Mesendoderm (in vitro differentiated cells): ENCODE measurements at regions not wholly inside any gene's neighbourhood (a gene's known extent, or its start where the extent isn't known, plus 50 kb on each side); places are given as distances from the start of the nearest gene placed in this dataset.

Experiments used
- DNase-seq: peaks from one replicate; pipeline ENCODE4 v3.0.0; 2013
- H2AK5ac ChIP-seq: 2 replicates; pipeline ENCODE4 v1.6.1; 2013; ENCODE audit warnings: low read length, inconsistent platforms
- H2BK120ac ChIP-seq: 2 replicates; pipeline ENCODE4 v1.6.1; 2013; ENCODE audit warnings: low read depth, mild to moderate bottlenecking, low read length, moderate library complexity, mixed read lengths
- H2BK15ac ChIP-seq: replicated peaks from 2 replicates; pipeline ENCODE4 v1.6.1; 2013; ENCODE audit warnings: low read depth, mild to moderate bottlenecking, moderate library complexity
- H2BK5ac ChIP-seq: 2 replicates; pipeline ENCODE4 v1.6.1; 2013; ENCODE audit warnings: low read length, inconsistent platforms
- H3K18ac ChIP-seq: 2 replicates; pipeline ENCODE4 v1.6.1; 2013; ENCODE audit warnings: mild to moderate bottlenecking, low read length, mixed read lengths
- H3K23ac ChIP-seq: one replicate; pipeline ENCODE4 v1.6.1; 2013; ENCODE audit warnings: low read length
- H3K27ac ChIP-seq: 2 replicates; pipeline ENCODE4 v1.5.1; 2013; ENCODE audit warnings: low read depth, mild to moderate bottlenecking, inconsistent platforms, low read length, moderate library complexity
- H3K27me3 ChIP-seq: 2 replicates; pipeline ENCODE4 v1.6.1; 2013; ENCODE audit warnings: low read length, control low read depth, mild to moderate bottlenecking, inconsistent platforms; ENCODE audit not compliant: insufficient read depth, poor library complexity
- H3K36me3 ChIP-seq: 2 replicates; pipeline ENCODE4 v1.6.1; 2013; ENCODE audit warnings: low read length, inconsistent platforms; ENCODE audit not compliant: control insufficient read depth, insufficient read depth
- H3K4ac ChIP-seq: one replicate; pipeline ENCODE4 v1.6.1; 2013; ENCODE audit warnings: low read depth, mild to moderate bottlenecking, low read length, moderate library complexity
- H3K4me1 ChIP-seq: 2 replicates; pipeline ENCODE4 v1.6.1; 2013; ENCODE audit warnings: low read depth, low read length, inconsistent platforms; ENCODE audit not compliant: control insufficient read depth
- H3K4me2 ChIP-seq: 2 replicates; pipeline ENCODE4 v1.6.1; 2013; ENCODE audit warnings: low read length
- H3K4me3 ChIP-seq: 2 replicates; pipeline ENCODE4 v1.5.1; 2013; ENCODE audit warnings: mild to moderate bottlenecking, low read length
- H3K56ac ChIP-seq: one replicate; pipeline ENCODE4 v1.6.1; 2013; ENCODE audit warnings: low read length
- H3K79me1 ChIP-seq: 2 replicates; pipeline ENCODE4 v1.6.1; 2013; ENCODE audit warnings: low read length, inconsistent platforms
- H3K79me2 ChIP-seq: 2 replicates; pipeline ENCODE4 v1.6.1; 2013; ENCODE audit warnings: mild to moderate bottlenecking, low read length; ENCODE audit not compliant: control insufficient read depth, insufficient read depth
- H3K9ac ChIP-seq: 2 replicates; pipeline ENCODE4 v1.6.1; 2013; ENCODE audit warnings: low read length, inconsistent platforms
- H4K5ac ChIP-seq: one replicate; pipeline ENCODE4 v1.6.1; 2013; ENCODE audit warnings: low read length
- H4K8ac ChIP-seq: one replicate; pipeline ENCODE4 v1.6.1; 2013; ENCODE audit warnings: low read depth, mild to moderate bottlenecking, control low read depth, low read length, moderate library complexity
- WGBS: extraction: QIAGEN DNeasy Blood & Tissue Kit; methylation state at CpG from one replicate; pipeline ENCODE4 v1.1.7; 2013; ENCODE audit warnings: low lambda C conversion rate, missing lambda C conversion rate; ENCODE audit not compliant: insufficient coverage; ENCODE audit errors: extremely low coverage; 5-methylcytosine and 5-hydroxymethylcytosine counted together

- no CpG with 5 or more reads among the region's 1 CpG for WGBS
- H4K5ac ChIP-seq, result no peak overlapping the region
- no peak overlapping the region for H3K18ac ChIP-seq
- H3K79me1 ChIP-seq, result no peaks in the 10 kb centered on the region
- no peaks in the 10 kb centered on the region for H3K27me3 ChIP-seq
- H2AK5ac ChIP-seq, result no peak overlapping the region
- H3K4me1 ChIP-seq, result no peaks in the 10 kb centered on the region
- H2BK15ac ChIP-seq, result no peak overlapping the region
- no peak overlapping the region for H3K4me3 ChIP-seq
- no peaks in the 10 kb centered on the region for H3K36me3 ChIP-seq
- no peak overlapping the region for H3K4me2 ChIP-seq
- no peak overlapping the region for H3K56ac ChIP-seq
- H3K79me2 ChIP-seq, result no peaks in the 10 kb centered on the region
- no peak overlapping the region for H2BK5ac ChIP-seq
- no peak overlapping the region for H3K9ac ChIP-seq
- H2BK120ac ChIP-seq, result no peak overlapping the region
- no peak for DNase-seq
- no peak overlapping the region for H4K8ac ChIP-seq
- H3K4ac ChIP-seq, result no peak overlapping the region
- no peak overlapping the region for H3K23ac ChIP-seq
- H3K27ac ChIP-seq, result no peak overlapping the region
These were observed 219.2 kb downstream of the ENC1 start for GRCh38 chr5:74421377-74421776.

GRCh38 chr5:74420947-74421346, 219.6 kb downstream of the ENC1 start:
- Histone ChIP-seq H3K79me2 (no peaks in the 10 kb centered on the region), H3K23ac (no peak overlapping the region), H2BK5ac (no peak overlapping the region), H4K5ac (no peak overlapping the region), H3K27ac (no peak overlapping the region), H3K18ac (no peak overlapping the region), H3K36me3 (no peaks in the 10 kb centered on the region), H3K79me1 (no peaks in the 10 kb centered on the region), H2AK5ac (no peak overlapping the region), H3K4me1 (no peaks in the 10 kb centered on the region), H3K4me3 (no peak overlapping the region), H2BK120ac (no peak overlapping the region), H2BK15ac (no peak overlapping the region), H3K56ac (no peak overlapping the region), H4K8ac (no peak overlapping the region), H3K4me2 (no peak overlapping the region), H3K9ac (no peak overlapping the region), H3K27me3 (no peaks in the 10 kb centered on the region), H3K4ac (no peak overlapping the region)
- WGBS, result no CpG with 5 or more reads among the region's 1 CpG
- no peak for DNase-seq

- Histone ChIP-seq H3K27me3 (no peaks in the 10 kb centered on the region), H3K23ac (no peak overlapping the region), H3K79me1 (no peaks in the 10 kb centered on the region), H3K36me3 (no peaks in the 10 kb centered on the region), H3K4me2 (no peak overlapping the region), H3K4me3 (no peak overlapping the region), H3K9ac (no peak overlapping the region), H3K79me2 (no peaks in the 10 kb centered on the region), H2BK15ac (no peak overlapping the region), H2AK5ac (no peak overlapping the region), H4K8ac (no peak overlapping the region), H3K4ac (no peak overlapping the region), H3K18ac (no peak overlapping the region), H3K56ac (no peak overlapping the region), H2BK120ac (no peak overlapping the region), H2BK5ac (no peak overlapping the region), H4K5ac (no peak overlapping the region), H3K4me1 (peaks cover 2% of the 10 kb centered on the region), H3K27ac (no peak overlapping the region)
- WGBS, result no CpG with 5 or more reads among the region's 3 CpGs
- DNase-seq, result no peak
These were observed 220.3 kb downstream of the ENC1 start for GRCh38 chr5:74420220-74420619.

- Histone ChIP-seq H2BK5ac (no peak overlapping the region), H4K8ac (no peak overlapping the region), H3K18ac (no peak overlapping the region), H2BK15ac (peak overlapping the region; percentile 27), H3K23ac (no peak overlapping the region), H3K9ac (no peak overlapping the region), H3K4me1 (peaks cover 2% of the 10 kb centered on the region), H3K56ac (no peak overlapping the region), H3K4me3 (no peak overlapping the region), H2BK120ac (no peak overlapping the region), H3K27ac (no peak overlapping the region), H3K79me2 (no peaks in the 10 kb centered on the region), H3K79me1 (no peaks in the 10 kb centered on the region), H3K4me2 (no peak overlapping the region), H2AK5ac (no peak overlapping the region), H3K4ac (no peak overlapping the region), H4K5ac (no peak overlapping the region), H3K36me3 (no peaks in the 10 kb centered on the region), H3K27me3 (no peaks in the 10 kb centered on the region)
- no CpG with 5 or more reads among the region's 4 CpGs for WGBS
- DNase-seq, result no peak
These were observed 221.1 kb downstream of the ENC1 start for GRCh38 chr5:74419468-74419867.

- H3K4ac ChIP-seq, result no peak overlapping the region
- H3K4me3 ChIP-seq, result no peak overlapping the region
- no peak overlapping the region for H3K18ac ChIP-seq
- no peak overlapping the region for H4K8ac ChIP-seq
- peaks cover 2% of the 10 kb centered on the region for H3K4me1 ChIP-seq
- H3K4me2 ChIP-seq, result no peak overlapping the region
- no peak overlapping the region for H2BK15ac ChIP-seq
- H3K79me1 ChIP-seq, result no peaks in the 10 kb centered on the region
- no peak overlapping the region for H2BK5ac ChIP-seq
- no peak overlapping the region for H3K56ac ChIP-seq
- H2AK5ac ChIP-seq, result no peak overlapping the region
- no peaks in the 10 kb centered on the region for H3K27me3 ChIP-seq
- H3K23ac ChIP-seq, result no peak overlapping the region
- H3K79me2 ChIP-seq, result no peaks in the 10 kb centered on the region
- no peak overlapping the region for H2BK120ac ChIP-seq
- no peak for DNase-seq
- H3K36me3 ChIP-seq, result no peaks in the 10 kb centered on the region
- H3K27ac ChIP-seq, result no peak overlapping the region
- no peak overlapping the region for H3K9ac ChIP-seq
- WGBS, result no CpG with 5 or more reads among the region's 2 CpGs
- H4K5ac ChIP-seq, result no peak overlapping the region
These were observed 221.8 kb downstream of the ENC1 start for GRCh38 chr5:74418709-74419108.

GRCh38 chr5:74418261-74418660, 222.3 kb downstream of the ENC1 start:
- H2BK15ac ChIP-seq, result no peak overlapping the region
- H3K23ac ChIP-seq, result no peak overlapping the region
- peaks cover 2% of the 10 kb centered on the region for H3K4me1 ChIP-seq
- no peak overlapping the region for H3K4ac ChIP-seq
- H3K27ac ChIP-seq, result no peak overlapping the region
- no peak overlapping the region for H2BK120ac ChIP-seq
- no peak for DNase-seq
- WGBS, result no CpG with 5 or more reads among the region's 1 CpG
- no peak overlapping the region for H2BK5ac ChIP-seq
- H3K4me3 ChIP-seq, result no peak overlapping the region
- H2AK5ac ChIP-seq, result no peak overlapping the region
- H3K36me3 ChIP-seq, result no peaks in the 10 kb centered on the region
- no peaks in the 10 kb centered on the region for H3K27me3 ChIP-seq
- no peak overlapping the region for H3K56ac ChIP-seq
- no peak overlapping the region for H3K9ac ChIP-seq
- H3K18ac ChIP-seq, result no peak overlapping the region
- no peaks in the 10 kb centered on the region for H3K79me2 ChIP-seq
- H4K8ac ChIP-seq, result no peak overlapping the region
- H4K5ac ChIP-seq, result no peak overlapping the region
- H3K4me2 ChIP-seq, result no peak overlapping the region
- H3K79me1 ChIP-seq, result no peaks in the 10 kb centered on the region
